Parathyroid adenoma (tissue), 2 donors: ENCODE measurements at regions not wholly inside any gene's neighbourhood (a gene's known extent, or its start where the extent isn't known, plus 50 kb on each side); places are given as distances from the start of the nearest gene placed in this dataset.

Experiments used
- H2AFZ ChIP-seq: fragments of 300-600 bp; sonication (generic); one replicate; pipeline ENCODE4 v1.7.0; 2017; ENCODE audit warnings: antibody characterized with exemption, mild to moderate bottlenecking
- H3K27ac ChIP-seq: fragments of 300-600 bp; sonication (generic); one replicate; pipeline ENCODE4 v1.7.0; 2017
- H3K27me3 ChIP-seq: fragments of 300-600 bp; sonication (generic); one replicate; pipeline ENCODE4 v1.7.0; 2017; ENCODE audit warnings: low read length; ENCODE audit not compliant: control insufficient read depth, insufficient read depth
- H3K36me3 ChIP-seq: fragments of 300-600 bp; sonication (generic); one replicate; pipeline ENCODE4 v1.7.0; 2017; ENCODE audit warnings: low read length; ENCODE audit not compliant: control insufficient read depth, insufficient read depth
- H3K4me1 ChIP-seq: fragments of 300-600 bp; sonication (generic); one replicate; pipeline ENCODE4 v1.7.0; 2017; ENCODE audit warnings: control low read depth
- H3K4me2 ChIP-seq: fragments of 300-600 bp; sonication (generic); one replicate; pipeline ENCODE4 v1.7.0; 2017; ENCODE audit warnings: low read length
- H3K4me3 ChIP-seq: fragments of 300-600 bp; sonication (generic); one replicate; pipeline ENCODE4 v1.7.0; 2017; ENCODE audit warnings: low read depth, low read length
- H3K79me2 ChIP-seq: fragments of 300-600 bp; sonication (generic); one replicate; pipeline ENCODE4 v1.7.0; 2017; ENCODE audit warnings: control low read depth
- H3K9ac ChIP-seq: fragments of 300-600 bp; sonication (generic); one replicate; pipeline ENCODE4 v1.7.0; 2017; ENCODE audit warnings: mild to moderate bottlenecking
- H3K9me3 ChIP-seq: fragments of 300-600 bp; sonication (generic); one replicate; pipeline ENCODE4 v1.7.0; 2017; ENCODE audit warnings: low read length; ENCODE audit not compliant: control insufficient read depth
- TF ChIP-seq, protein P1 (sequence below): fragments of 300-600 bp; sonication (generic); IDR thresholded peaks from one replicate; pipeline ENCODE4 v1.7.0; 2017; ENCODE audit warnings: antibody characterized with exemption, mild to moderate bottlenecking
- donor health status: primary hyperparathyroidism.

DNA sequence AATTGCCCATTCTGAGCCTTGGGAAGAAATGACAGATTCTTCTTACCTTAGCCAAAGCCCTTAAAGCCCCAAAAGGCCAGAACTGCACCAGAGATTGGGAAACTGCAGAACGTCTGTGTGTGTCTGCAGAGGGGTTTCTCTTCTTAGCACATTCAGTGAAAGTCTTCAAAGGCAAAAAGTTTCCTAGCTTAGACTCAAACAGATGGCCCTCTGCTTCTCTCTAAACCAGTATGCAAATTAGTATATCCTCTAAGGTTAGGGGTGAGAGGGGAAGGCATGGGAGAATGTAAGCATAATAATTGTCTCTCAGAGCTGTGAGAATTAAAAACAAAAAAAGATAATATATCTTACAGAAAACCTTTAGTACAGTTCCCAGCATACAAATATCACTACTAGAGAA is 334.0 kb upstream of the MCTP2 start:
- Histone ChIP-seq H3K4me1 (no peaks in the 10 kb centered on the region), H3K9me3 (no peaks in the 10 kb centered on the region), H3K4me3 (no peak overlapping the region), H3K27ac (no peak overlapping the region), H3K4me2 (no peak overlapping the region), H3K36me3 (no peaks in the 10 kb centered on the region), H3K27me3 (no peaks in the 10 kb centered on the region), H3K9ac (no peak overlapping the region), H3K79me2 (no peaks in the 10 kb centered on the region), H2AFZ (no peak overlapping the region)
- TF ChIP-seq, protein P1, sequence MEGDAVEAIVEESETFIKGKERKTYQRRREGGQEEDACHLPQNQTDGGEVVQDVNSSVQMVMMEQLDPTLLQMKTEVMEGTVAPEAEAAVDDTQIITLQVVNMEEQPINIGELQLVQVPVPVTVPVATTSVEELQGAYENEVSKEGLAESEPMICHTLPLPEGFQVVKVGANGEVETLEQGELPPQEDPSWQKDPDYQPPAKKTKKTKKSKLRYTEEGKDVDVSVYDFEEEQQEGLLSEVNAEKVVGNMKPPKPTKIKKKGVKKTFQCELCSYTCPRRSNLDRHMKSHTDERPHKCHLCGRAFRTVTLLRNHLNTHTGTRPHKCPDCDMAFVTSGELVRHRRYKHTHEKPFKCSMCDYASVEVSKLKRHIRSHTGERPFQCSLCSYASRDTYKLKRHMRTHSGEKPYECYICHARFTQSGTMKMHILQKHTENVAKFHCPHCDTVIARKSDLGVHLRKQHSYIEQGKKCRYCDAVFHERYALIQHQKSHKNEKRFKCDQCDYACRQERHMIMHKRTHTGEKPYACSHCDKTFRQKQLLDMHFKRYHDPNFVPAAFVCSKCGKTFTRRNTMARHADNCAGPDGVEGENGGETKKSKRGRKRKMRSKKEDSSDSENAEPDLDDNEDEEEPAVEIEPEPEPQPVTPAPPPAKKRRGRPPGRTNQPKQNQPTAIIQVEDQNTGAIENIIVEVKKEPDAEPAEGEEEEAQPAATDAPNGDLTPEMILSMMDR: no peak

DNA sequence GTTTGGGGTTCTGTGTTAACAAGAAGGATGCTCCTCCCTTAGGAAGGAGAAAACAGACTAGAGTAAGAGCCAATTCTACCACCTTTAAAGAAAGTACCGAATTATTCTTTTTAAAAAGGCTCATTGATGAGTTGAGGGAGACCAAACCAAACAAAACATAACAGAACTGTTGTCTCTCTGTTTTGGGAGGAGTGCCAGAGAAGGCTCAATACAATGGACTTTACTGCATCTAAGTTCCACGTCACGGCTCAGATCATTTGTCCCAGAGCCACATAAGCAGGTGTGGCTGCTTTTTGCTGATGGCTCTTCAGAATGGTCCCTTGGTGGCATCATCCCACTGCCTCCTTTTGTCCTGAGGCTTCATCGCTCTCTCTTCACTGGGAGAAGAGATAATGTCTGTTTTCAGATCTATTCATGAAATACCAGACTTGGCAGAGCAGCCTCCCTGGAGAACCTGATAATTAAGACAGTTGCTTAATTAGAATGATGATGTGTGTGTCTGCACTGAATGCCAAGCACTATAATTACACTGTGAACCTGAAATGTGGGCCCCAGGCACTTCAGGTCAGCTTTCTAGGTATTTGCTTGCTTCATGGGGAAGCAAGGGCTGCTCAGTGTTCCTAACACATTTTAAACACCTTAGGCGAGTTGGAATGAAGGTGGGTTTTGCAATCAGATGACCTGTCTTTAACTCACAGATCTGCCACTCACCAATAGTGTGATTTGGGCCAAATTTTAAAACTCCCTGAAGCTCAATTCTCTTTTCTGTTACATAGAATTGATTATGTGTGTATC is 335.2 kb upstream of the MCTP2 start:
- H3K4me1 ChIP-seq: no peaks in the 10 kb centered on the region
- H3K4me2 ChIP-seq: no peak overlapping the region
- H3K27me3 ChIP-seq: no peaks in the 10 kb centered on the region
- H2AFZ ChIP-seq: no peak overlapping the region
- no peak overlapping the region for H3K9ac ChIP-seq
- no peaks in the 10 kb centered on the region for H3K9me3 ChIP-seq
- H3K27ac ChIP-seq: no peak overlapping the region
- H3K79me2 ChIP-seq: no peaks in the 10 kb centered on the region
- H3K4me3 ChIP-seq: no peak overlapping the region
- TF ChIP-seq, protein P1: no peak
- H3K36me3 ChIP-seq: no peaks in the 10 kb centered on the region

DNA sequence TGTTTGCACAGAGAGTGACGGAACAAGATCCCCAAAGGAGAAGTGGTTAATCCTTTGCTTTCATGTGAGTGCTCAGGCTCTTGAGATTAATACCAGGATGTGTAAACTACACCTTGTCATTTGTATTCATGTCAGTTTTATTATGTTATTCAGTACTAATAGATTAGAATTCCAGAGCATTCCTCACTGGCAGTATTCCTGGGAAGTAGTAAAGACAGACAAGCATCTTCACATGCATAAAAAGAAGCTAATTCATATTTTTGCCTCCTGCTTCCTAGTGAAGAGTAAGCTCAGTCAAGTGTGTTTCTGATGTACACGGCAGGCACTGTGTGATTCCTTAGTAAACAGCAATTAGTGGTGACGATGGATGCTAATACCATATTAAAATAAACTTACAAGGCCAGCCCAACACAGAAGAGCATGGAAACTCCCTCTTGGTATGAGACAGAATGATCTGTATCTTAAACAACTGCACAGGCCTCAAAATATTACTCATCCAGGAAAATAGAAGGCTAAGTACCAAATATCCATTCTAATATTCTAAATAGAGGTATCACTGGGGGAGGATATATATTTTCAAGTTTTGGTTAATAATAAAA is 336.8 kb upstream of the MCTP2 start:
- H3K4me2 ChIP-seq: no peak overlapping the region
- H3K9ac ChIP-seq: no peak overlapping the region
- TF ChIP-seq, protein P1: no peak
- no peak overlapping the region for H3K4me3 ChIP-seq
- no peaks in the 10 kb centered on the region for H3K4me1 ChIP-seq
- H3K36me3 ChIP-seq: no peaks in the 10 kb centered on the region
- H3K9me3 ChIP-seq: no peaks in the 10 kb centered on the region
- no peaks in the 10 kb centered on the region for H3K27me3 ChIP-seq
- no peaks in the 10 kb centered on the region for H3K79me2 ChIP-seq
- H3K27ac ChIP-seq: no peak overlapping the region
- no peak overlapping the region for H2AFZ ChIP-seq

DNA sequence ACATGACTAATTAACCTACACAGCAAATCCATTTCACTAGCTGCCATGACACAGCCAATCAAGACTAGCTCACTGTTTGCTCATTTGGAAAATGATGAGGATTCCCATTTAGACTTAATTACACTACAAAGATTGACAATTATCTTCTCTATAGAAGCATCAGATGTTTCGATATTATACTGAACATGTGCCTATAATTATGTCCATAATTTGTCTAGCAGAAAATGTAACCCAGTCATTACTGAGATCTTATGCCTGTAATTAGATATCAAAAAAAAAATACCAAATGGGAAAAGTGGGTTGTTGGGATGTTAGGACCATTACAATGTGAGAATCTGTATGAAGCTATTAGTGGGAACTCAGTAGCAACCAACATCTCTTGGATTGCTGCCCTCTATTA is 344.2 kb upstream of the MCTP2 start:
- no peaks in the 10 kb centered on the region for H3K27me3 ChIP-seq
- TF ChIP-seq, protein P1: no peak
- H3K9me3 ChIP-seq: no peaks in the 10 kb centered on the region
- no peaks in the 10 kb centered on the region for H3K36me3 ChIP-seq
- no peak overlapping the region for H3K4me3 ChIP-seq
- no peak overlapping the region for H3K9ac ChIP-seq
- no peak overlapping the region for H3K4me2 ChIP-seq
- no peaks in the 10 kb centered on the region for H3K4me1 ChIP-seq
- no peak overlapping the region for H2AFZ ChIP-seq
- H3K27ac ChIP-seq: no peak overlapping the region
- H3K79me2 ChIP-seq: no peaks in the 10 kb centered on the region
